Natural killer cell (primary cell): ENCODE measurements at regions not wholly inside any gene's neighbourhood (a gene's known extent, or its start where the extent isn't known, plus 50 kb on each side); places are given as distances from the start of the nearest gene placed in this dataset.

Experiments used
- ATAC-seq, 3 donors: fragments of 150-1000 bp in 2 of 3; fragments of 200-7000 bp in 1 of 3; cut with Tn5 transposase; 1 replicate in 1 of 3; 2 replicates in 2 of 3; pipeline ENCODE4 v1.10.0; 2021; ENCODE audit warnings: mild to moderate bottlenecking in 2 of 3, moderate library complexity in 2 of 3
- DNase-seq, 2 donors: peaks; one replicate each; pipeline versions ENCODE4 v3.0.0 to v3.0.0-alpha.2; 2013 to 2021; ENCODE audit warnings: mixed read lengths in 1 of 2
- H3K27ac ChIP-seq: one replicate; pipeline ENCODE4 v1.5.1; 2013; ENCODE audit warnings: mild to moderate bottlenecking, low read length
- H3K27me3 ChIP-seq: one replicate; pipeline ENCODE4 v1.6.1; 2013; ENCODE audit warnings: low read length; ENCODE audit not compliant: control insufficient read depth, insufficient read depth
- H3K36me3 ChIP-seq: one replicate; pipeline ENCODE4 v1.6.1; 2013; ENCODE audit warnings: low read length; ENCODE audit not compliant: control insufficient read depth, insufficient read depth
- H3K4me1 ChIP-seq: one replicate; pipeline ENCODE4 v1.6.1; 2013; ENCODE audit warnings: low read length; ENCODE audit not compliant: control insufficient read depth, insufficient read depth
- H3K4me3 ChIP-seq: one replicate; pipeline ENCODE4 v1.5.1; 2013; ENCODE audit warnings: low read length
- H3K9me3 ChIP-seq: one replicate; pipeline ENCODE4 v1.6.1; 2013; ENCODE audit warnings: low read length; ENCODE audit not compliant: control insufficient read depth, insufficient read depth
- H3K27ac Mint-ChIP-seq, 2 donors: one replicate each; pipeline ENCODE4 v1.8.0; 2022; ENCODE audit warnings: mild to moderate bottlenecking in 2 of 2, mixed read lengths in 2 of 2, moderate library complexity in 1 of 2
- H3K27me3 Mint-ChIP-seq, 2 donors: one replicate each; pipeline ENCODE4 v1.8.0; 2022; ENCODE audit warnings: low read depth in 2 of 2, mixed read lengths in 2 of 2
- H3K36me3 Mint-ChIP-seq: one replicate; pipeline ENCODE4 v1.8.0; 2022; ENCODE audit warnings: mixed read lengths
- H3K4me1 Mint-ChIP-seq, 2 donors: one replicate each; pipeline ENCODE4 v1.8.0; 2022; ENCODE audit warnings: mixed read lengths in 2 of 2
- H3K4me3 Mint-ChIP-seq: one replicate; pipeline ENCODE4 v1.8.0; 2022; ENCODE audit warnings: mild to moderate bottlenecking, moderate library complexity, mixed read lengths
- H3K9me3 Mint-ChIP-seq, 2 donors: one replicate each; pipeline ENCODE4 v1.8.0; 2022; ENCODE audit warnings: mixed read lengths in 2 of 2
- CTCF ChIP-seq: fragments of 200-600 bp; IDR thresholded peaks from one replicate; pipeline ENCODE4 v1.8.0; 2022; ENCODE audit warnings: antibody characterized with exemption
- WGBS: methylation state at CpG from one replicate; pipeline ENCODE4 v1.1.7; 2013; ENCODE audit warnings: missing lambda C conversion rate; ENCODE audit not compliant: insufficient coverage; 5-methylcytosine and 5-hydroxymethylcytosine counted together
- intact Hi-C: fragments of 100-400 bp; cut with micrococcal nuclease; formaldehyde crosslinking; loops from one replicate; pipeline ENCODE4 v1.14.2; 2022

- H3K27me3 Mint-ChIP-seq, result no peaks in the 10 kb centered on the region
- no peak for ATAC-seq
Measured at GRCh38 chr1:4972761-4973320, 318.4 kb downstream of the AJAP1 start.

GRCh38 chr1:4971666-4972065 lies 317.3 kb downstream of the AJAP1 start:
- no peaks in the 10 kb centered on the region for H3K9me3 Mint-ChIP-seq
- ATAC-seq, result no peak
- H3K9me3 ChIP-seq, result no peaks in the 10 kb centered on the region
- H3K27me3 ChIP-seq, result no peaks in the 10 kb centered on the region
- TF ChIP-seq CTCF, result no peak
- H3K4me1 ChIP-seq, result no peaks in the 10 kb centered on the region
- no peak overlapping the region for H3K4me3 Mint-ChIP-seq
- no peak for DNase-seq
- H3K36me3 ChIP-seq, result no peaks in the 10 kb centered on the region
- intact Hi-C loops, result no loop called here
- H3K27ac Mint-ChIP-seq, result no peak overlapping the region
- no peaks in the 10 kb centered on the region for H3K36me3 Mint-ChIP-seq
- no peaks in the 10 kb centered on the region for H3K27me3 Mint-ChIP-seq
- H3K4me1 Mint-ChIP-seq, result no peaks in the 10 kb centered on the region
- WGBS, result 89% methylated on average over 3 of the region's 3 CpGs
- H3K4me3 ChIP-seq, result no peak overlapping the region
- no peak overlapping the region for H3K27ac ChIP-seq

More at GRCh38 chr1:4972761-4973320, 318.4 kb downstream of the AJAP1 start:
- no peak overlapping the region for H3K4me3 Mint-ChIP-seq
- no peaks in the 10 kb centered on the region for H3K36me3 Mint-ChIP-seq
- Histone ChIP-seq H3K4me1 (no peaks in the 10 kb centered on the region), H3K27me3 (no peaks in the 10 kb centered on the region), H3K36me3 (no peaks in the 10 kb centered on the region), H3K4me3 (no peak overlapping the region), H3K9me3 (no peaks in the 10 kb centered on the region), H3K27ac (no peak overlapping the region)
- WGBS, result 83% methylated on average over 11 of the region's 12 CpGs
- intact Hi-C loops, result no loop called here
- H3K9me3 Mint-ChIP-seq, result no peaks in the 10 kb centered on the region
- DNase-seq, result no peak
- H3K4me1 Mint-ChIP-seq, result no peaks in the 10 kb centered on the region
- H3K27ac Mint-ChIP-seq, result no peak overlapping the region
- TF ChIP-seq CTCF, result no peak

GRCh38 chr1:4970532-4970931 lies 316.1 kb downstream of the AJAP1 start:
- no peaks in the 10 kb centered on the region for H3K36me3 ChIP-seq
- WGBS, result 73% methylated on average over 2 of the region's 3 CpGs

More at GRCh38 chr1:4970532-4970931, 316.1 kb downstream of the AJAP1 start:
- H3K9me3 ChIP-seq, result no peaks in the 10 kb centered on the region
- H3K36me3 Mint-ChIP-seq, result no peaks in the 10 kb centered on the region
- H3K4me3 Mint-ChIP-seq, result no peak overlapping the region
- no peaks in the 10 kb centered on the region for H3K27me3 ChIP-seq
- DNase-seq (no peak), ATAC-seq (no peak)
- peaks cover 0 to 4% of the 10 kb centered on the region in 2 donors for H3K27me3 Mint-ChIP-seq
- no peak overlapping the region for H3K27ac Mint-ChIP-seq
- no peak overlapping the region for H3K4me3 ChIP-seq
- no peaks in the 10 kb centered on the region for H3K4me1 ChIP-seq
- intact Hi-C loops, result no loop called here
- H3K4me1 Mint-ChIP-seq, result no peaks in the 10 kb centered on the region
- TF ChIP-seq CTCF, result no peak
- H3K27ac ChIP-seq, result no peak overlapping the region
- no peaks in the 10 kb centered on the region for H3K9me3 Mint-ChIP-seq
